GM21390 (cell line): ENCODE measurements at regions not wholly inside any gene's neighbourhood (a gene's known extent, or its start where the extent isn't known, plus 50 kb on each side); places are given as distances from the start of the nearest gene placed in this dataset.

ENCODE experiments used
- ATAC-seq: cut with Tn5 transposase; IDR thresholded peaks from one replicate; pipeline ENCODE4 v1.9.1; 2021; ENCODE audit not compliant: unreplicated experiment

DNA sequence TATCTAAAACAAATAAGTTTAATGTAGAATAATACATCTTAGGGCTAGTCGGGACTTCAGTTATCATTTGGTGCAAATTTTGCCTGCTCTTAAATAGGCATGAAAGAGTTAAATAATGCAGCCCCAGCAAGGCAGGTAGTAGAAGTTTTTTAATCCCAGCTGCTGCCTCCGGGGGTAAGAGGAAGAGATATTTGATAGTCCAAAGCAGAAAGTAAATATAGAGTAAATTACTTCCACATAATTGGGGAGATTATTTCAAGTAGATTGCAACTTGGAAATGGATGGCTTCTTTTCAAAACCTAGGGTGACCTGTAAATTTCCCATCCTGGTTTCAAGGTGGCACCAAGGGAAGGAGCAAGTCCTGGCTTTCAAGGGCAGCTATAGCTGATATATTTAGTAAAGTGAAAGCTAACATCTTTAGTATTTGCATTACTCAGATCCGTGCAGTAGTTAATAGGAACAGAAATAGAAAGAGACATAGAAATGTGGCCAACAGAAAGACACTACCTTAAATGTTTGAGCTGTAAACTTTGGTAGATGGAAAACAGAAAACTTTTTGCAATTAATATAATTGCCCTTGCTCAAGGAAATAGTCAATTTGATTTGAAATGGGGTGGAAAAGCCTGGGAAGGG, 109.1 kb downstream of the LMO4 start:
- ATAC-seq = peak; percentile 83

DNA sequence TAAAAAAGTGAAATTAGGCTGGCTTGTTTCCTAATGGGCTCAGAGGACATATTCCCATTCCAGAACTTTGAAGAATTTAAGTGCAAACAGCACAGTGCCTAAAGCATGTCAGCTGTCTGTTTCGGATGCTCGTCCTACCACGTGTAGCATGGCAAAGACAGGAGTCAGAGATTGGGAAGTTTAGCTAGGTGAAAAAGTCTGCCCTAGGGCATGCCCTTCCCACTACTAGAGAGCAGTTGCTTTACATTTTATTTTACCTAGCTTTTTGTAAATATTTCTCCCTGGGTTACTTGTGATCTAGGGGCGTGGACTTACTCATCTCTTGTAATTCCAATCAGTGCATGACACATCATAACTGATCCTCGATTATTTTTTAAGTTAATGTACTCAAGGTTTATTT, 111.1 kb downstream of the LMO4 start:
- no peak for ATAC-seq

DNA sequence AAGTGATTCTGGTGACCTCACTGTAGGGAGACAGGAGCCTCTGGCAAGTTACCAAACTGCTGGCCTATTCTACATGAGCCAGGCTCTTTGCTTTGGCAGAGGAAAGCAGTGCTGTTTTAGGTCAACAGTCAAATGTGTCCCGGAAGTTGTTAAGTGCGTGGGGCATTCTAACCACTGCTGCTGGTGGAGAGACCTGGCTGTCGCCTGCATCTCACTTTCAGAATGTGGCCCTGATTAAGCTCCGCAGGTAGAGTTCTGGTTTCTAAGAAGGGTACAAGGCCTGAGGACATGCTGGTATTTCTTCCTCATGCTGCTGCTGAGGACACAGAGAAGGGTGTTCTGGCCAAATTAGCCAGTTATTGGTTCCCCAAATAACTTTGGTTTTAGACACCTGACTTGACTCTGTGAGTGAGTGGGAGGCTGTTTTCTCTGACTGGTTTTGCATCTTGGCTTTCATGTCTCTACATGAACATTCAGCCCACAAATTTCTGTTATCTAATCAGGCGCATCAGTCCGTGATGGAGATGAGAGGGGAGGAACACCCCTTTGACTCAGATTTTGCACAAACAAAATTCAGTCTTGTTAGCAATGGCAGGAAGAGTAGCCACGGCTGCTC, 120.8 kb downstream of the LMO4 start:
- ATAC-seq = peak; percentile 87

DNA sequence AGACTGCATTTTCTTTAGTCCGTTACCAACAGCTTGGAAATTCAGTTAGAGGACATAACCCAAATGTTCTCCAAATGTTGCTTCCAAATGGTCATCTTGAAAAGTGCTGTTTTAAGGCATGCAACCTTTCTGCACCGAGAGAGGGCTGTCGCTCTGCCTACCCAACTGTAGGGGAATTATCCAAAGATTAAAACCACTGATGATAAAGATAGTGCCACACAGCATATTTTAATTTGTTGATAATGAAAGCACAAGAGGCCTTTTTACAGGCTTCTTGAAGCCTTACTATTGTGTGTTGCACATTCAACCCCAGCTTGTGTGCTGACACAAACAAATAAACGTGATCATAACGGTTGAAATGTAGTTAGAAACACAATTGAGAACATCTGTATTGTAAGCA, 121.5 kb downstream of the LMO4 start:
- no peak for ATAC-seq

DNA sequence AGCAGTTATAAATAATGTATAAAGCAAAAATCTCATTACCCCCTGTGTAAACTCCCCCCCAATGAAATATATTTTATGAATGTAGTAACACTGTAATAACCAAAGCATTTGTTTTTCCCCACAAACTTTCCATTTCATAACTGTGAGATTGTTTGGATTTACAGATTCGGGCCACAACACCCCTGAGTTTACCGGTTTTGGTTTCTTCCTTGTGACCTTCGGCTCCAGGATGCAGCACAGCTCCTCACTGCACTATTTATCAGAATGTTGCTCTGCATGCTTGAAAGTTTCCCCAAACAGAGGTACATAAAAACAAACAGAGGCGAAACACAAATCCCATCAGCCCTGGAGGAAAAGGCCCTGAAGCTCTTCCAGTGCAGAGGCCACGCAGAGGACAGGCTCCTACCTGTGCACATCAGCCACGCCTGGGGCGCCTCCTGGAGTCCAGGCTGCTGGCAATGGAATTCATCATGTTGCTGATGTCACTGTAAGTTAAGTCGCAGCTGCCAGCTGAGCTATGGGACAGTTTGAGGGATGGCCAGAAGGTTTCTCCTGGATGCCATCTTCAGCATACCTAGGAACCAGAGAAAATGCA, 122.0 kb downstream of the LMO4 start:
- ATAC-seq = no peak

DNA sequence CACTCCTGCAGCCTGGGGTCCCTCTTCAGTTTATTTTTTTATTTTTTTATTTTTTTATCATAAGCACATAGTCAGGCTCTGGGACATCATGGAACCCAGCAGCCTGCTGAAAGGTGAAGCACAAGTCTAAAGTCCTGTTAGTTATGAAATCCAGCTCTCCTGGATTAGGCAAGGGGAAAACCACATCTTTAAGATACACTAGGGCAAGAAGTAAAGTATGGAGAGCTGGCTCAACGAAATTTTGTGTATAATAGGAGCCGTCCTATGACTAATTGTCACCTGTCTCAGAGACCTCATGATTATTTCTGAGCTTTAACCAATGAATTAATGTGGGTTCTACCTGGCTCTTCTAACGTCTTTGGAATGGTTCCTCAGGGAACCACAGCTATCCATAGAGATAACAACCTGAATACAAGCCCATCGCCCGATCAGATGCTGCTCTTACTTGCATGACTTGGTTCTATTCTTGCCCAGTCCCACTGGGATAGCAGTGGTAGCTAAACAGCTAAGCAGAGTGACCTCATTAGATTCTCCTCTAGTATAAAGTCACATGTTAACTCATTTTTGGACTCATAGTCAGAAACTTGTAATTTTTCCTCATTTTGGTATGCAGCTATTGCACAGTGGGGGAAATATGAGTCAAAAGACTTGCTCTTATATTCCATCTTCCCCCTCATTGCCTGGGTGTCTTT, 122.7 kb downstream of the LMO4 start:
- ATAC-seq = no peak

DNA sequence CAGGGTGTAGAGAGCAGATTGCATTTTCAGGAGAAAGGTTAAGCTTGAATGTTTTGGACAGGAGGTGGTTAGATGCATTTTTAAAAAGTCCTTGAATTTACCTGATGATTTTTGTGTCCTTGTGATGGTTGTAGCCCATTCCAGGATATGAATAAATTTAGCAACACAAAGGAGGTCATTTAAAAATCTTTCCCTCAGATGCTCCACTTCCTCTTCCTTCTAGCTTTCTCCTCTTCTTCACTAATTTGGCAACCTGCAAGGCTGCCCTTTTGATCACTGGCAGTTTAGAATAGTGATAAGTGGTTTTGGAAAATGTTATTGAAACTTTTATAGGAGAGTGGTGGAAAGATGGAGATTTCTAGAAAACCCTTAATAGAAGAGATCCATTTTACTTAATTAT, 124.0 kb downstream of the LMO4 start:
- no peak for ATAC-seq

DNA sequence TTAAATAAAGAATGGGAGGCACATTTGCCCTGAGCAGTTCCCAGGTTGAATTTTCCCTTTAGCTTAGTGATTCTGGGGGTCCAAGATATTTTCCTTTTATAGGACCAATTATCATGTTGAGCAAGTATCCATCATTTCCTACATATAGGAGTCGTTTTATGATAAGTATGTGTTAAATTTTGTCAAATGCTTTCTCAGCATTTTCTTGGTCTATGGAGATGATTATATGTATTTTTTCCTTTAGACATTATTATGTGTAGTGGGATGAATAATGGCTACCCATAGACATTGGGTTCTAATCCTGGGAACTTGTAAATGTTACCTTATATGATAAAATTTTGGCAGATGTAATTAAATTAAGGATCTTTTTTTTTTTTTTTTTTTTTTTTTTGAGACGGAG, 128.7 kb downstream of the LMO4 start:
- no peak for ATAC-seq

DNA sequence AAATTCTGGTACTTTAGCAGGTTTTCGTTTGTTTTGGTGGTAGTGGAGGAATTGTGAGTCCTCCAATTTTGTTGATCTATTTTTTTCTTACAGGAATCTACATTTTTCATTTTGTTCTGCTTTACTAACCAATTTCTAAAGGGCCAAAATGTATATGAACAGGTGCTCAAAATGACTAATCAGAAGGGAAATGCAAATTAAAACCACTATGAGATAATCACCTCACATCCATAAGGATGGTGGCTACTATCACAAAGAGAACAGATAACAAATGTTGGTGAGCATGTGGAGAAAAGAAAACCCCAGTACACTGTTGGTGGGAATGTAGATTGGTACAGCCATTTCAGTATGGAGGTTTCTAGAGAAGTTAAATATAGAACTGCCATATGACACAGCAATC, 134.2 kb downstream of the LMO4 start:
- no peak for ATAC-seq

DNA sequence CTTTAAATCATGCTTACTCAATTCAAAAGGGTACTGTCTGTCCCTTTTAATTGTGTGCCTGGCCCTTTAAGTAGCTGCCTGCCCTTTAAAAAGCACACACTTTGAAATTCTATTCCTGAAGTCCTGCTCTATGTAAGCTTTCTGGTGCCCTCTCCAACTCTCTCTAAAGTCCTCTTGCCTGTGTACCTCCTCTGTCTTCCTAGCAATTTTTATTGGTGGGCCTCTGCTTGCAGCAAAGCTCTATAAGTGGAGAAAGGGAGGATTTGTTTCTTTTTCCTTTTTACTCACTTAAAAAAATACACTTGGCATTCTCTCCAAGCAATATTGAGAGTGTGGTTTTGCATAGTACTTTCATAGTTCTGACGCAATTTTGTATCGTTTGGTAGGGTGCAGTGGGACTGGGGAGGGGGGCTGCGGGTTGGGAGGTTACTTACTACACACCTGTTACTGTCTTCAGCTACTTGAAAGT, 135.4 kb downstream of the LMO4 start:
- ATAC-seq = peak; percentile 85

DNA sequence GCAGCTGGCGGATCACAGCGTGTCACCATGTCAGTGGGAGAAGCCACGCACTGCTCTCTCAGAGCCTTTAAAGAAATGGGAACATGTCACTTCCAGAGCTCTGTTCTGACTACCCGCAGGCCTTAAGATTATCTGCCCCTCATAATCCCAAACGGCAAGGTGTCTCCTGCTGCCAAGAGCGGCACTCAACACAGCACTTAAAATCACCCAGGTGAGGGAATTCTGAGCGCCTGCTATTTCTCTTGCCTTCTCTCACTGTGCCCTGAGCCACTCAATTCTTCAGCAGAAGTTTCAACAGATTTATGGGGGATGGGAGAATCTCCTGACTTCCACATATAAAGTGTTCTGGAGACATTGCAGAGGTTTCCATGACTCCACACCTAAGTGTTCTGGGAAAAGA, 137.9 kb downstream of the LMO4 start:
- ATAC-seq = no peak

DNA sequence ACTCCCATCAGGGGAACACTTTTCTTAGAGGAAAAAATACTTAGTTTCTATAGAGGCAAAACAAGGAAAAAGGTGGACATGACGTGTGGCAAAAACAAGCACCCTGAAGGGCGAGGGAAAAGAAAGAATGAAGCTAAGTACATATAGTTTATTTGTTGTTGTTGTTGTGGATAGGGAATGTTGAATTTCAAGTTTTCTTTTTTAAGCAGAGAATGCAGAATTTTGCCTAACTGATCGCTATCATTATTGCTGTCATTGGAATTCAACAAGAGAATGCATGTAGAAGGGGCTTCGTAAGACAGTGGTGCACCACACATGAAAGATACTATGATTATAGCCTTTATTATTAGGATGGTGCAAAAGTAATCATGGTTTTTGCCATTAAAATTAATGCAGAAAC, 144.0 kb downstream of the LMO4 start:
- ATAC-seq = no peak

DNA sequence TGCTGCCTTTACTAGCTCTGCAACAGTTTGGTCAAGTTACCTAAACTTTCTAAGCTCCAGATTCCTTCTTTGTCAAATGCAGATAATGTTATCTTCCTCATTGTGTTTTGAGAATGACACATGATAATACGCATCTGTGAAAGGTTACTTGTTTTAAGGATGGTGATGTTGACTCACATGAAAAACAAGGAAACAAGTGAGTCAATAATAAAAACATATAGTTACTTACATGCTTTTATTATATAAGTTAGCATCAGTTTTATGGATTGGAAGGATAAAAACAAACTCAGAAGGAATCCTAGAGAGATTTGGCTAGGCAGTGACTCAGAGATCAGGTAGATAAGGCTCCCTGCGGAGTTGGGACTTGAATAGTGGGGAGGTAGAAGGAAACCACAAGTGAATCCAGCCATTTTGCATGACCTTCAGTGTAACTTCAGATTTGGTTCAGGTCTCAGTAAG, 144.6 kb downstream of the LMO4 start:
- no peak for ATAC-seq

DNA sequence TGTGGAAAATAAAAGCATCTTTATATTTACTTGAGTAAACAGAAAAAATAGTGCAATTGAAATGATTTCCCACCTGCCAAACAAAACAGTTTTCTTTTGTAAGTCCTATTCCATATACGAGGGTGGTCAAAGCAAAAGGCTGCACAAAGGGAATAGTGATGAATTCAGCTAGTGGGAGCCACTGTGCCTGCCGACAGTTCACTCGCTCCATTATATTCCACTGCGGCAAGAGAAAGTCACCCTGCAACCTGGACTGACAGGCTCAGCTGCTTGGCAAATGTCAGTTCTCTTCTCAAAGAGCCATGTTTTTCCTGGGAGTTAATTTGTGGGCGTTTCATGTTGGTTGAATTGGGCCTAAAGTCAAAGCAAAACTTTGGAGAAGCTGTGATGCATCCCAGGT, 145.4 kb downstream of the LMO4 start:
- no peak for ATAC-seq

DNA sequence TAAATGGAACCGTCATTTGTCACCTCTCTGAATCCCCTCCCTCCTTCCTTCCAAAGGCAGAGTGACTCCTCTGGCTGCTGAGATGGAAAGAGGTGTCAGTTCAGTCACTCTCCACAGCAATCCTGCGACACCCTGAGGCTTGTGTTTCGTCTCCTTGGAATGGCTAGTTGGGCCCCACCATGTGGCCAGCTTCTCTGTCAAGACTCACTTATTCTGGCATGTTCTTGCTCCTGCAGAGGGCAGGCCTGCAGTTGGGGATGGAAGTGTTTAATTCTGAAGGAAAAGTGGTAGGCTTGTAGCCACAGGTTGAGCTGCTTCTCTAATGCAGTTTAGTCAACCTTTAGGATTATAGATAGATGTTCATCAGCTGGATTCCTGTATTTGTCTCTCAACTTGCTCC, 149.6 kb downstream of the LMO4 start:
- ATAC-seq = no peak

DNA sequence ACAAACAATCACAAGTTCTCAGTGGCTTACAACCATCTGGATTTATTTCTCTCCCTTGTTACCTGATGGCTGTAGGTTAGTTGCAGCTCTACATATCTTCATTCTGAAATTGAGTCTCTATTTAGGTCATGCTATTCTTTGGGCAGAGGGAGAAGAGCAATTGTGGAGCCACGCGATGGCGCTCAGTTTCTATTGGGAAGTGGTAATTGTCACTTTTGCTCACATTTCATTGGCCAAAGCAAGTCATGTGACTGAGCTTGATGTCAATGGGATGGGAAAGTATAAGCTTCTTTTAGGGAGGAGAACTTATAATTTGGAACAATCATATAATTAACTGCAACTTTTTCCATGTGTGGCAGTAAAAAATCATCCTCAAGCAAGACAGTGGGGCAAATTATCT, 166.5 kb downstream of the LMO4 start:
- no peak for ATAC-seq

DNA sequence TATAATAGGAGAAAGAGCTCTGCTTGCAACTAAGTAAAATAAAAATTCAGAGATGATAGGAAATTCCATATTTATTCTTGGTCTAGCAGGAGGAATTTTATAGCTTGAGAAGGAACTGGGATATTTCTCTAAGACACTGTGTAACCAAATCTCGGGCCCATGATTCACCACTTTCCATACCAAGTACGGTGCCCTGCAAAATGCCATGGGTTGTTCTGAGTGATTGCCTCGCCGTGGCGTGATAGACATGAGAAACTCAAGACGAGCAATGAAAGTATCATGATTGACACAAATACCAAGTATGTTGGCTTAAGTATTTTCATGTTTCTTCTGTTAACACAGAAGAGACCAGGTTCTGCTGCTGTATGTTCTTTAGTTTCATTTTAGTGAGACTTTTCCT, 167.2 kb downstream of the LMO4 start:
- ATAC-seq = no peak

DNA sequence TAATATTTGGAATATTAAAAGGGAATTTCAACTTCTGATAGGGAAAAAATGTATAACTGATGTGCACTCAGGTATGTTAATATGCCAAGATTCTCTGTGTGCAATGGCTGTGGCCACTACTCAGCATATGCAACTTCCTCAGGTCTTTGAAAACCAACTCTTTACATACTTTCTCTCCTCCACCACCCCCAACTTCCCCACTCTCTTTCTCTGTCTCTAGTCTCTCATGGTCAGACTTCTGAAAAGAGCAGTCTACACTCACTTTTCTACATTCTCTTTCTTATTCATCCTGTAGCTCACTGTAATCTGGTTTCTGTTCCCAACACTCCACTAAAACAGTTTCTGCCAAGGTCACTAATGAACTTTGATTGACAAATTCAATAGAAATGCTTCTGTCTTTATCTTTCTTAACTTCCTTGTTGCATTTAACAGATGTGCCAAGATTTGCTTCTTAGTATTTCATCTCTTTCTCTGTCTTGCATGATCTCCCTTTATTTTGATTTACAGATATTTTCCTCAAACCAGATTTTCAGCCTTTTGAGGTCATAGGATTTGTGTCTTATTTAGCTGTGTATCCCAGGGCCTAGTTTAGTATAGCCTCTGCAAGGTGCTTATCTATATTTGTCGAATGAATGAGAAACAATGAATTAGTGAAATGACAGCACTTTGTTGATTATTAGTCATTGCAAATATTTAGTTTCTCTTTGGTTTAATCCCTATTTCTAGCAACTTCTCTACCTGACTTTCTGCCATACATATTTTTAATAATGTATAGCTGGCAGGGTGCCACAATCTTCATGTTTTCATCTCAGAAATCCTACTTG, 168.9 kb downstream of the LMO4 start:
- ATAC-seq = peak; percentile 81

DNA sequence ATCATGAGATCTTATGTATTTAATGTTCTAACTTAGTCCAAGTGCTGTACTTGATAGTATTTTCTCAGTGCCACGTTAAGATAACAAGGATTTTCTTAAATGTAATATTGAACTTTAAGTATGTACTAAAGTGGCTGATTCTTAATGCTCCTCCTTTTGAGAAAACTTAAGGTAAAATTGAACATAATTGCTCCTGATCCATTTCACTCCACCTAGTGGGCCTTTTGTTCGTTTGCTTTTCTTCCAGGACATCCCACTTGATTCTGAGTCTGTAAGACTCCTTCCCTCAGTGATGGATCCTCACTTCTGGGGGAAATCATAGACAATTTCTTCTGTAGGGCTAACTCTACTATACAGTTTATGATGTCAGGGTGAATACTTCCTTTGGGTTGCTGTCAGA, 173.1 kb downstream of the LMO4 start:
- no peak for ATAC-seq

DNA sequence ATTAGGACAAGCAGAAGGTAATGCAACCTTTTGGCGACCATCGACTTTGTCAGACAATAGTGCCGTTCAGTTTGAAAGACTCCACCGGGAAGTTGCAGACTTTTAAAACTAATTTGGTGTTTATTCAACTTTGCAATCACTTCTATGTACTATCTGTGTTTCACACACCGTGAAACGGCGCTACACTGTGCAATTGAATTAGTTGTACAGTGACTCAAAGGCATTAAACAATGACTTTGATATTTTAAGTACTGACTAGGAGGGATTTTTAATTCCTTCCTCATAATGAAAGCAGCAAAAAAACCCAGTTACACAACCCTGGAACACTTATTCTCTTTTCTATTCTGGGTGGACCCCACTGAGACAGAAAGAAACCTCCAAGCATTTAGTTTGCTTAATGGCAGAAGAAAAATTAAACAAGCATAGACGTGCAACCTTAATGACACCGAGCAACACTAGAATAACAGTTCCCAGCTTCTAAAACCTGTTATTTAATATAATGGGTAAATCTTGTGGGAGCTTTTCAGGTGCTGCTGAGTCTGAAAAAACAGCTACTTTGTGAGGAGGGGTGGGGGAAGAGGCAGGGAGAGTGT, 176.8 kb downstream of the LMO4 start:
- ATAC-seq = no peak

DNA sequence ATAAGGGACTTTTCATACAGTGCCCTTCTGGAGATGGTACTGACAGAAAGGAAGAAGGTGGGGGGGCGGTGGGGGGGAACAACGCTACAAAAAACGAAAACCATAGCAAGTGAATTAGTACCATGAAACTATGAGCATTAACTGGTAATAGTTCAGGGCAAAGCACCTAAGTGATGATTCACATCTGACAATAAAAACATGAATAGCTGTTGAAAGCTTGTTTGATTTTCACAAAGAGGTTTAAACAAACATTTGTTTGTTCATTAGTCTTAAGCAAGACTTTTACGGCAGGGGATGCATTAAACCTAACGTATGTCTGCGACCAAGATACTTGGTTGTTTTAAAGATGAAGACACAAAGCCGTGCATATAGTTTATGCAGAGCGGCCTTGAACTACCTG, 177.5 kb downstream of the LMO4 start:
- ATAC-seq = no peak
